A549 (cell line): ENCODE measurements at regions not wholly inside any gene's neighbourhood (a gene's known extent, or its start where the extent isn't known, plus 50 kb on each side); places are given as distances from the start of the nearest gene placed in this dataset.

Source experiments
- ATAC-seq, 2 experiments: fragments of 200-7000 bp in 1 of 2; fragments of >200 bp in 1 of 2; cut with Nextera tagmentation in 1 of 2; cut with Tn5 transposase in 1 of 2; 3 replicates each; pipeline versions ENCODE4 v1.8.0 to v1.9.1; 2018 to 2020; ENCODE audit warnings: mild to moderate bottlenecking in 1 of 2, moderate library complexity in 1 of 2
- CTCF ChIA-PET: fragments of 300-600 bp; sonication (Branson Sonifier 250); formaldehyde crosslinking; extraction: SDS; loops from one replicate; lab custom pipeline; 2021; ENCODE audit warnings: antibody characterized with exemption, inconsistent platforms; lab: Yijun Ruan, JAX
- POLR2A ChIA-PET: fragments of 350-600 bp; formaldehyde crosslinking; extraction: SDS; loops from one replicate; lab custom pipeline; 2021; ENCODE audit warnings: antibody characterized with exemption, inconsistent platforms; lab: Yijun Ruan, JAX
- DNase-seq, 2 experiments: peaks; one replicate each; pipeline versions ENCODE4 v3.0.0 to v3.0.0-alpha.2; 2011 to 2016; ENCODE audit warnings: low read depth in 1 of 2, low spot score in 1 of 2
- FAIRE-seq: peaks from 2 replicates; lab custom pipeline; 2011; peaks lifted over from hg19 to GRCh38; lab: Jason Lieb, UNC
- H3K27ac ChIP-seq, 2 experiments: fragments of >200 bp; sonication (Bioruptor Twin); formaldehyde crosslinking; 3 replicates each; pipeline ENCODE4 v1.5.1; 2016 to 2017
- H3K4me1 ChIP-seq: fragments of >200 bp; sonication (Bioruptor Twin); formaldehyde crosslinking; 3 replicates; pipeline ENCODE4 v1.6.1; 2016
- H3K4me2 ChIP-seq: fragments of >200 bp; sonication (Bioruptor Twin); formaldehyde crosslinking; 3 replicates; pipeline ENCODE4 v1.6.1; 2016
- H3K4me3 ChIP-seq: fragments of >200 bp; sonication (Bioruptor Twin); formaldehyde crosslinking; 3 replicates; pipeline ENCODE4 v1.5.1; 2016
- H3K9me3 ChIP-seq: fragments of >200 bp; sonication (Bioruptor Twin); formaldehyde crosslinking; 3 replicates; pipeline ENCODE4 v1.6.1; 2016
- BCL3 ChIP-seq: fragments of >200 bp; sonication (Bioruptor Twin); formaldehyde crosslinking; IDR thresholded peaks from 3 replicates; pipeline ENCODE4 v1.6.1; 2016
- CHD2 ChIP-seq: fragments of 150-350 bp; IDR thresholded peaks from 2 replicates; pipeline ENCODE4 v1.6.1; 2014; ENCODE audit warnings: low read length; ENCODE audit not compliant: partially characterized antibody
- E2F6 ChIP-seq: IDR thresholded peaks from 2 replicates; pipeline ENCODE4 v1.6.1; 2012; ENCODE audit warnings: low read depth, borderline replicate concordance
- FOXS1 ChIP-seq: fragments of 250-450 bp; sonication (Bioruptor Pico); IDR thresholded peaks from 2 replicates; pipeline ENCODE4 v1.5.0; 2020; ENCODE audit warnings: mild to moderate bottlenecking, moderate library complexity
- GATA3 ChIP-seq: IDR thresholded peaks from 2 replicates; pipeline ENCODE4 v1.6.1; 2012; ENCODE audit warnings: borderline replicate concordance
- HMGXB4 ChIP-seq: fragments of 250-450 bp; sonication (Bioruptor Pico); IDR thresholded peaks from 2 replicates; pipeline ENCODE4 v1.5.0; 2021; ENCODE audit warnings: mild to moderate bottlenecking, moderate library complexity, borderline replicate concordance
- HOXB5 ChIP-seq: fragments of 250-450 bp; sonication (Bioruptor Pico); IDR thresholded peaks from 2 replicates; pipeline ENCODE4 v1.5.0; 2020; ENCODE audit warnings: mild to moderate bottlenecking, moderate library complexity
- JUN ChIP-seq, 2 experiments: fragments of >200 bp; sonication (Bioruptor Twin); formaldehyde crosslinking; IDR thresholded peaks; 2 replicates in 1 of 2; 3 replicates in 1 of 2; pipeline ENCODE4 v1.6.1; 2016 to 2017
- KDM1A ChIP-seq: fragments of 200-600 bp; sonication (generic); IDR thresholded peaks from 2 replicates; pipeline ENCODE4 v1.6.1; 2016; ENCODE audit warnings: low read depth, mild to moderate bottlenecking
- MAX ChIP-seq: IDR thresholded peaks from 2 replicates; pipeline ENCODE4 v1.6.1; 2012
- MYC ChIP-seq: IDR thresholded peaks from 2 replicates; pipeline ENCODE4 v1.6.1; 2012; ENCODE audit warnings: mild to moderate bottlenecking, inconsistent platforms, low read length, improper control_type of control experiment, borderline replicate concordance
- NPAS2 ChIP-seq: fragments of 250-450 bp; sonication (Bioruptor Pico); IDR thresholded peaks from 2 replicates; pipeline ENCODE4 v1.8.0; 2022; ENCODE audit warnings: mild to moderate bottlenecking, moderate library complexity, borderline replicate concordance
- NR3C1 ChIP-seq: fragments of >200 bp; sonication (Bioruptor Twin); formaldehyde crosslinking; IDR thresholded peaks from 3 replicates; pipeline ENCODE4 v1.6.1; 2017
- POLR2AphosphoS2 ChIP-seq: conservative IDR thresholded peaks from 2 replicates; pipeline ENCODE4 v1.6.1; 2012; ENCODE audit warnings: low read length, improper control_type of control experiment, inconsistent platforms
- RARB ChIP-seq: fragments of 250-450 bp; sonication (Bioruptor Pico); IDR thresholded peaks from 2 replicates; pipeline ENCODE4 v1.8.0; 2021; ENCODE audit warnings: mild to moderate bottlenecking, moderate library complexity
- RCOR1 ChIP-seq: fragments of 150-350 bp; IDR thresholded peaks from 2 replicates; pipeline ENCODE4 v1.6.1; 2014; ENCODE audit warnings: antibody characterized with exemption, low read length, low read depth
- TFCP2L1 ChIP-seq: fragments of 250-450 bp; sonication (Bioruptor Pico); IDR thresholded peaks from 2 replicates; pipeline ENCODE4 v1.5.0; 2021; ENCODE audit warnings: mild to moderate bottlenecking
- TP53 ChIP-seq: fragments of 250-450 bp; sonication (Bioruptor Pico); IDR thresholded peaks from 2 replicates; pipeline ENCODE4 v1.5.0; 2021; ENCODE audit warnings: mild to moderate bottlenecking, moderate library complexity
- ZNF302 ChIP-seq: fragments of 250-450 bp; sonication (Bioruptor Pico); IDR thresholded peaks from 2 replicates; pipeline ENCODE4 v1.9.0; 2021; ENCODE audit warnings: inconsistent platforms, mild to moderate bottlenecking, moderate library complexity
- WGBS: methylation state at CpG from one replicate; pipeline ENCODE4 v1.1.6; 2017; ENCODE audit errors: missing lambda C conversion rate; 5-methylcytosine and 5-hydroxymethylcytosine counted together

GRCh38 chr10:116000151-116000842 is 272.7 kb downstream of the GFRA1 start:
- Histone ChIP-seq H3K4me3 (no peak overlapping the region), H3K4me2 (no peak overlapping the region), H3K4me1 (no peaks in the 10 kb centered on the region), H3K9me3 (no peaks in the 10 kb centered on the region), H3K27ac (no peak overlapping the region)
- TF ChIP-seq HOXB5 (CRISPR knock-in tag) (no peak), GATA3 (no peak), RARB (CRISPR knock-in tag) (no peak), CHD2 (no peak), NR3C1 (no peak), MYC (no peak), TP53 (CRISPR knock-in tag) (no peak), ZNF302 (CRISPR knock-in tag) (no peak), POLR2AphosphoS2 (no peak), BCL3 (no peak), E2F6 (no peak), KDM1A (no peak), HMGXB4 (CRISPR knock-in tag) (no peak), TFCP2L1 (CRISPR knock-in tag) (no peak), JUN (IDR thresholded peaks at IDR 0.05) (no peak), NPAS2 (CRISPR knock-in tag) (no peak), FOXS1 (CRISPR knock-in tag) (no peak), MAX (no peak), RCOR1 (no peak)
- ATAC-seq (no peak), DNase-seq (no peak), FAIRE-seq (no peak)
- ChIA-PET CTCF (no interaction called here), POLR2A (no interaction called here)
- whole genome bisulfite sequencing, result 51% methylated on average over 11 of the region's 12 CpGs
